Keratinocyte (primary cell): ENCODE measurements at regions not wholly inside any gene's neighbourhood (a gene's known extent, or its start where the extent isn't known, plus 50 kb on each side); places are given as distances from the start of the nearest gene placed in this dataset.
"Not testable (repeated sequence)": the region's sequence is repeated elsewhere in the genome, so short reads cannot be mapped to it uniquely, and the experiment has no call there.

Experiments used
- EZH2 ChIP-seq: IDR thresholded peaks from one replicate; pipeline ENCODE4 v1.6.1; 2012; ENCODE audit warnings: inconsistent platforms, mild to moderate bottlenecking, low read length, moderate library complexity
- TF ChIP-seq, protein P1 (sequence below), 3 experiments: IDR thresholded peaks in 1 of 3; conservative IDR thresholded peaks in 1 of 3; optimal IDR thresholded peaks in 1 of 3; 2 replicates in 2 of 3; 3 replicates in 1 of 3; pipeline versions ENCODE3 to v1.5.1; 2011; ENCODE audit warnings: low read length in 3 of 3, mild to moderate bottlenecking in 3 of 3, moderate library complexity in 2 of 3, control low read depth in 1 of 3, inconsistent platforms in 1 of 3; ENCODE audit not compliant: insufficient read depth in 2 of 3; ENCODE audit errors: extremely low read depth in 1 of 3

DNA sequence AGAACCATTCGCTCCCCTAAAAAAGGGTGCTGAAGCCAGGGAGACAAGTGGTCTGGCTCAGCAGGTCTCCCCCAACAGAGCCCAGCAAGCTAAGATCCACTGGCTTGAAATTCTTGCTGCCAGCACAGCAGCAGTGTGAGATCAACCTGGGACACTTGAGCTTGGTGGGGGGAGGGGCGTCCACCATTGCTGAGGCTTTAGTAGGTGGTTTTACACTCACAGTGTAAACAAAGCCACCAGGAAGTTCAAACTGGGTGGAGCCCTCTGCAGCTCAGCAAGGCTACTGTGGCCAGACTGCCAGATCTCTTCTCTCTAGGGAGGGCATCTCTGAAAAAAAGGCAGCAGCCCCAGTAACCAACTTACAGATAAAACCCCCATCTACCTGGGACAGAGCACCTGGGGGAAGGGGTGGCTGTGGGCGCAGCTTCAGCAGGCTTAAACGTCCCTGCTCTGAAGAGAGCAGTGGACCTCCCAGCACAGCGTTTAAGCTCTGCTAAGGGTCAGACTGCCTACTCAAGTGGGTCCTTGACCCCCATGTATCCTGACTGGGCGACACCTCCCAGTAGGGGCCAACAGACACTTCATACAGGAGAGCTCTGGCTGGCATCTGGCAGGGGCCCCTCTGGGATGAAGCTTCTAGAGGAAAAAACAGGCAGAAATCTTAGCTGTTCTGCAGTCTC lies 307.7 kb downstream of the AMY1C start:
- TF ChIP-seq EZH2, result not testable (repeated sequence)
- TF ChIP-seq, protein P1, sequence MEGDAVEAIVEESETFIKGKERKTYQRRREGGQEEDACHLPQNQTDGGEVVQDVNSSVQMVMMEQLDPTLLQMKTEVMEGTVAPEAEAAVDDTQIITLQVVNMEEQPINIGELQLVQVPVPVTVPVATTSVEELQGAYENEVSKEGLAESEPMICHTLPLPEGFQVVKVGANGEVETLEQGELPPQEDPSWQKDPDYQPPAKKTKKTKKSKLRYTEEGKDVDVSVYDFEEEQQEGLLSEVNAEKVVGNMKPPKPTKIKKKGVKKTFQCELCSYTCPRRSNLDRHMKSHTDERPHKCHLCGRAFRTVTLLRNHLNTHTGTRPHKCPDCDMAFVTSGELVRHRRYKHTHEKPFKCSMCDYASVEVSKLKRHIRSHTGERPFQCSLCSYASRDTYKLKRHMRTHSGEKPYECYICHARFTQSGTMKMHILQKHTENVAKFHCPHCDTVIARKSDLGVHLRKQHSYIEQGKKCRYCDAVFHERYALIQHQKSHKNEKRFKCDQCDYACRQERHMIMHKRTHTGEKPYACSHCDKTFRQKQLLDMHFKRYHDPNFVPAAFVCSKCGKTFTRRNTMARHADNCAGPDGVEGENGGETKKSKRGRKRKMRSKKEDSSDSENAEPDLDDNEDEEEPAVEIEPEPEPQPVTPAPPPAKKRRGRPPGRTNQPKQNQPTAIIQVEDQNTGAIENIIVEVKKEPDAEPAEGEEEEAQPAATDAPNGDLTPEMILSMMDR (optimal IDR thresholded peaks at IDR 0.05 in 1 of 3, IDR thresholded peaks at IDR 0.05 in 1 of 3, conservative IDR thresholded peaks at IDR 0.05 in 1 of 3; ENCODE audit: extremely low read depth in 1 of 3, insufficient read depth in 2 of 3, low read length in 3 of 3), result not testable (repeated sequence)
